ENCODE measurements at regions not wholly inside any gene's neighbourhood (a gene's known extent, or its start where the extent isn't known, plus 50 kb on each side); places are given as distances from the start of the nearest gene placed in this dataset.
A peak's percentile ranks its signal among the peaks of the same experiment; 100 is the strongest.

GRCh38 chr7:25303281-25304181, 75.2 kb upstream of the NPVF start:
- TF ChIP-seq, protein P1, sequence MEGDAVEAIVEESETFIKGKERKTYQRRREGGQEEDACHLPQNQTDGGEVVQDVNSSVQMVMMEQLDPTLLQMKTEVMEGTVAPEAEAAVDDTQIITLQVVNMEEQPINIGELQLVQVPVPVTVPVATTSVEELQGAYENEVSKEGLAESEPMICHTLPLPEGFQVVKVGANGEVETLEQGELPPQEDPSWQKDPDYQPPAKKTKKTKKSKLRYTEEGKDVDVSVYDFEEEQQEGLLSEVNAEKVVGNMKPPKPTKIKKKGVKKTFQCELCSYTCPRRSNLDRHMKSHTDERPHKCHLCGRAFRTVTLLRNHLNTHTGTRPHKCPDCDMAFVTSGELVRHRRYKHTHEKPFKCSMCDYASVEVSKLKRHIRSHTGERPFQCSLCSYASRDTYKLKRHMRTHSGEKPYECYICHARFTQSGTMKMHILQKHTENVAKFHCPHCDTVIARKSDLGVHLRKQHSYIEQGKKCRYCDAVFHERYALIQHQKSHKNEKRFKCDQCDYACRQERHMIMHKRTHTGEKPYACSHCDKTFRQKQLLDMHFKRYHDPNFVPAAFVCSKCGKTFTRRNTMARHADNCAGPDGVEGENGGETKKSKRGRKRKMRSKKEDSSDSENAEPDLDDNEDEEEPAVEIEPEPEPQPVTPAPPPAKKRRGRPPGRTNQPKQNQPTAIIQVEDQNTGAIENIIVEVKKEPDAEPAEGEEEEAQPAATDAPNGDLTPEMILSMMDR (IDR thresholded peaks at IDR 0.05; ENCODE audit: borderline replicate concordance, extremely low read depth, insufficient read depth) = no peak
- no peaks in the 10 kb centered on the region for H3K27me3 ChIP-seq (ENCODE audit: control insufficient read depth, insufficient read depth, low read length)
- no peaks in the 10 kb centered on the region for H3K9me3 ChIP-seq (ENCODE audit: control insufficient read depth in 2 of 3, insufficient read depth in 1 of 3, low read length in 3 of 3)
- no peak overlapping the region for H3K9ac ChIP-seq (ENCODE audit: low read length in 3 of 3)
- no peaks in the 10 kb centered on the region for H3K36me3 ChIP-seq (ENCODE audit: control insufficient read depth in 2 of 3, insufficient read depth in 3 of 3, low read length in 3 of 3)
- no peaks in the 10 kb centered on the region for H3K4me1 ChIP-seq (ENCODE audit: control insufficient read depth in 2 of 3, insufficient read depth in 2 of 3, low read depth in 1 of 3, low read length in 3 of 3)
- peak in 1 of 5 donors; percentile 54 for DNase-seq
- no peak for FAIRE-seq
- intact Hi-C loops (cut with DNase I) = no loop called here
- H3K27ac ChIP-seq (ENCODE audit: low read depth in 2 of 2, low read length in 2 of 2) = no peak overlapping the region
- H3K4me3 ChIP-seq (ENCODE audit: low read length in 3 of 3) = no peak overlapping the region

DNA sequence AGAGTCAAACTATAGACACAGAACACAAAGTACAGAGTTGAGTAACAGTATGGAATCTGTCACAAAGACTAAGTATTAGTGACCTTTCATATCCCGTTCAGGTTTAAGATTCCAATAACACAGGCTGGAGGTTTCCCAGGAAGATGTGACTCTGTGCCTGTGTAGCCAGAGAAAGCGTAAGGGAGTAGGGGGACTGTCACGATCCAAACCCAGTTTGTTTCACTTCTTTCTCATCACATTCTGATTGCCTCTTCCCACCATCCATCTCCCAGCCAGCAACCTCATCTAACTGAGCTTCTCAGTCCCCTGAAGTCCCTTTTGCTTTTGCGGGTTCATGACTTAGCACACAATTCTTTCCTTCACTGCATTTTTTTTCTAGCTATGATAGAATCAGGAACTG, 76.4 kb upstream of the NPVF start:
- intact Hi-C loops (cut with DNase I) = no loop called here

GRCh38 chr7:25305831-25306230, 77.5 kb upstream of the NPVF start:
- no peaks in the 10 kb centered on the region for H3K27me3 ChIP-seq (ENCODE audit: control insufficient read depth, insufficient read depth, low read length)
- H3K9me3 ChIP-seq (ENCODE audit: control insufficient read depth in 2 of 3, insufficient read depth in 1 of 3, low read length in 3 of 3) = no peaks in the 10 kb centered on the region
- no peaks in the 10 kb centered on the region for H3K4me1 ChIP-seq (ENCODE audit: control insufficient read depth in 2 of 3, insufficient read depth in 2 of 3, low read depth in 1 of 3, low read length in 3 of 3)
- FAIRE-seq = no peak
- TF ChIP-seq, protein P1 (IDR thresholded peaks at IDR 0.05; ENCODE audit: borderline replicate concordance, extremely low read depth, insufficient read depth) = no peak
- no peak for DNase-seq
- no peaks in the 10 kb centered on the region for H3K36me3 ChIP-seq (ENCODE audit: control insufficient read depth in 2 of 3, insufficient read depth in 3 of 3, low read length in 3 of 3)
- no peak overlapping the region for H3K27ac ChIP-seq (ENCODE audit: low read depth in 2 of 2, low read length in 2 of 2)
- H3K4me3 ChIP-seq (ENCODE audit: low read length in 3 of 3) = no peak overlapping the region
- H3K9ac ChIP-seq (ENCODE audit: low read length in 3 of 3) = no peak overlapping the region
- intact Hi-C loops (cut with DNase I) = no loop called here

More for the DNA sequence above, 76.4 kb upstream of the NPVF start:
- no peaks in the 10 kb centered on the region for H3K9me3 ChIP-seq (ENCODE audit: control insufficient read depth in 2 of 3, insufficient read depth in 1 of 3, low read length in 3 of 3)
- H3K4me1 ChIP-seq (ENCODE audit: control insufficient read depth in 2 of 3, insufficient read depth in 2 of 3, low read depth in 1 of 3, low read length in 3 of 3) = no peaks in the 10 kb centered on the region
- TF ChIP-seq, protein P1 (IDR thresholded peaks at IDR 0.05; ENCODE audit: borderline replicate concordance, extremely low read depth, insufficient read depth) = no peak
- H3K27me3 ChIP-seq (ENCODE audit: control insufficient read depth, insufficient read depth, low read length) = no peaks in the 10 kb centered on the region
- H3K27ac ChIP-seq (ENCODE audit: low read depth in 2 of 2, low read length in 2 of 2) = no peak overlapping the region
- no peak overlapping the region for H3K9ac ChIP-seq (ENCODE audit: low read length in 3 of 3)
- no peaks in the 10 kb centered on the region for H3K36me3 ChIP-seq (ENCODE audit: control insufficient read depth in 2 of 3, insufficient read depth in 3 of 3, low read length in 3 of 3)
- no peak for FAIRE-seq
- no peak for DNase-seq
- H3K4me3 ChIP-seq (ENCODE audit: low read length in 3 of 3) = no peak overlapping the region

Measured in kidney (tissue), 13 donors.